NCI-H2171 treated with DMSO at 0.1 percent for 48 hours (cell line): ENCODE measurements at regions not wholly inside any gene's neighbourhood (a gene's known extent, or its start where the extent isn't known, plus 50 kb on each side); places are given as distances from the start of the nearest gene placed in this dataset.
"Not testable (repeated sequence)": the region's sequence is repeated elsewhere in the genome, so short reads cannot be mapped to it uniquely, and the experiment has no call there.

Source experiments
- DNase-seq: peaks from one replicate; lab custom pipeline; 2025; lab: John Stamatoyannopoulos, UW

- no peak for DNase-seq
Observed at GRCh38 chr5:89080467-89081116, 197.6 kb upstream of the MEF2C start.

- DNase-seq: no peak
Observed at GRCh38 chr5:89072842-89073672, 190.1 kb upstream of the MEF2C start.

- no peak for DNase-seq
Observed at GRCh38 chr5:89071941-89072331, 189.0 kb upstream of the MEF2C start.

GRCh38 chr5:89071101-89071940, 188.3 kb upstream of the MEF2C start:
- no peak for DNase-seq

- DNase-seq: no peak
Observed at GRCh38 chr5:89069591-89069990, 186.6 kb upstream of the MEF2C start.

GRCh38 chr5:89067362-89067761, 184.4 kb upstream of the MEF2C start:
- no peak for DNase-seq

GRCh38 chr5:89065919-89066318, 182.9 kb upstream of the MEF2C start:
- no peak for DNase-seq

GRCh38 chr5:89064736-89065135, 181.8 kb upstream of the MEF2C start:
- DNase-seq: no peak

- no peak for DNase-seq
Observed at GRCh38 chr5:89064054-89064453, 181.1 kb upstream of the MEF2C start.

GRCh38 chr5:89060768-89061167, 177.8 kb upstream of the MEF2C start:
- no peak for DNase-seq

- DNase-seq: no peak
Observed at GRCh38 chr5:89059274-89059673, 176.3 kb upstream of the MEF2C start.

GRCh38 chr5:89055695-89056085, 172.7 kb upstream of the MEF2C start:
- DNase-seq: no peak

GRCh38 chr5:89055015-89055694, 172.2 kb upstream of the MEF2C start:
- DNase-seq: no peak

GRCh38 chr5:89053547-89053946, 170.6 kb upstream of the MEF2C start:
- DNase-seq: no peak

- not testable (repeated sequence) for DNase-seq
Observed at GRCh38 chr5:89050062-89050461, 167.1 kb upstream of the MEF2C start.

GRCh38 chr5:89047571-89047970, 164.6 kb upstream of the MEF2C start:
- no peak for DNase-seq

- DNase-seq: no peak
Observed at GRCh38 chr5:89045216-89045615, 162.2 kb upstream of the MEF2C start.

GRCh38 chr5:89044674-89045200, 161.8 kb upstream of the MEF2C start:
- DNase-seq: no peak

GRCh38 chr5:89043676-89044075, 160.7 kb upstream of the MEF2C start:
- DNase-seq: no peak

- DNase-seq: no peak
Observed at GRCh38 chr5:89042746-89043145, 159.8 kb upstream of the MEF2C start.

GRCh38 chr5:89041976-89042375, 159.0 kb upstream of the MEF2C start:
- no peak for DNase-seq

GRCh38 chr5:89041249-89041779, 158.3 kb upstream of the MEF2C start:
- no peak for DNase-seq
